ENCODE measurements at regions not wholly inside any gene's neighbourhood (a gene's known extent, or its start where the extent isn't known, plus 50 kb on each side); places are given as distances from the start of the nearest gene placed in this dataset.
"Not testable (repeated sequence)": the region's sequence is repeated elsewhere in the genome, so short reads cannot be mapped to it uniquely, and the experiment has no call there.

DNA sequence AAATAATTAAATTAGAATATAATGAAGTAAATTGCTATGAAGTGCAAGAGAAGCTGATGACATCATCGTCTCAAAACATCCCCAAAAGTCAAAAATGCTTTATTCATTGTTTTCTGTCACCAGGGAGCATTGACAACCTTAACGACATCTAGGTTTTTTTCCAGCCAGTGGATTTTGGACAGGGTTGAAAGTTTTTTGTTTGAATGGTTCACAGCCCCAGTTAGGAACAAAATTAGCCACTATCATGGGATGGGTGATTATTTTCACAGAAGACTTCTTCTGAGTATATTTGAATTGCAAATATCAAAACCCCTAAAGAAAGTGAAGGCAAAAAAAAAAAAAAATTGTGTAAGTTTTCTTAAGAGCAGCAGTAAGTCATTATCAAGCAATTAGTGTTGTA lies 826.1 kb downstream of the STPG2 start:
- TF ChIP-seq ZFX (IDR thresholded peaks at IDR 0.05) = no peak
- TF ChIP-seq, protein P1, sequence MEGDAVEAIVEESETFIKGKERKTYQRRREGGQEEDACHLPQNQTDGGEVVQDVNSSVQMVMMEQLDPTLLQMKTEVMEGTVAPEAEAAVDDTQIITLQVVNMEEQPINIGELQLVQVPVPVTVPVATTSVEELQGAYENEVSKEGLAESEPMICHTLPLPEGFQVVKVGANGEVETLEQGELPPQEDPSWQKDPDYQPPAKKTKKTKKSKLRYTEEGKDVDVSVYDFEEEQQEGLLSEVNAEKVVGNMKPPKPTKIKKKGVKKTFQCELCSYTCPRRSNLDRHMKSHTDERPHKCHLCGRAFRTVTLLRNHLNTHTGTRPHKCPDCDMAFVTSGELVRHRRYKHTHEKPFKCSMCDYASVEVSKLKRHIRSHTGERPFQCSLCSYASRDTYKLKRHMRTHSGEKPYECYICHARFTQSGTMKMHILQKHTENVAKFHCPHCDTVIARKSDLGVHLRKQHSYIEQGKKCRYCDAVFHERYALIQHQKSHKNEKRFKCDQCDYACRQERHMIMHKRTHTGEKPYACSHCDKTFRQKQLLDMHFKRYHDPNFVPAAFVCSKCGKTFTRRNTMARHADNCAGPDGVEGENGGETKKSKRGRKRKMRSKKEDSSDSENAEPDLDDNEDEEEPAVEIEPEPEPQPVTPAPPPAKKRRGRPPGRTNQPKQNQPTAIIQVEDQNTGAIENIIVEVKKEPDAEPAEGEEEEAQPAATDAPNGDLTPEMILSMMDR (conservative IDR thresholded peaks at IDR 0.05) = no peak

DNA sequence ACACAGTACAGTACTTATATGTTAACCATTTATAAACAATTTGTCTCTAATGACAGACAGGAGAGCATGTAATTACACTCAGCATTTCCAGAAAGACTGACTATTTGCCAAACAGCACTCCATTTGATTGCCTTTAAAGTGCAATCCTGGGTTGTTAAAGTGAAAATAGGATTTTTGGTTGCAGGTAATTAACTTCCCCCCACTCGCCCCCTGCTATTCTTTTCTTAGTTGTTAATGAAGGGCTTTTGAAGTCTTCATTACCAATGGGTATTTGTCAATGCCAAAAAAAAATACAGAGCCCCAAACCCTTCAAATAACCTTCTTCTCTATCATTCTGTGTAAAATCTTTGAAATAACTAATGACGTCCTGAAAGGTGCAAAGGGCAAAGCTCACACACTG lies 825.6 kb downstream of the STPG2 start:
- H3K27ac ChIP-seq = no peak overlapping the region
- TF ChIP-seq, protein P1 (conservative IDR thresholded peaks at IDR 0.05) = no peak
- no peak for TF ChIP-seq ZFX (IDR thresholded peaks at IDR 0.05)

More for the DNA sequence above, 826.1 kb downstream of the STPG2 start:
- H3K27ac ChIP-seq = no peak overlapping the region

DNA sequence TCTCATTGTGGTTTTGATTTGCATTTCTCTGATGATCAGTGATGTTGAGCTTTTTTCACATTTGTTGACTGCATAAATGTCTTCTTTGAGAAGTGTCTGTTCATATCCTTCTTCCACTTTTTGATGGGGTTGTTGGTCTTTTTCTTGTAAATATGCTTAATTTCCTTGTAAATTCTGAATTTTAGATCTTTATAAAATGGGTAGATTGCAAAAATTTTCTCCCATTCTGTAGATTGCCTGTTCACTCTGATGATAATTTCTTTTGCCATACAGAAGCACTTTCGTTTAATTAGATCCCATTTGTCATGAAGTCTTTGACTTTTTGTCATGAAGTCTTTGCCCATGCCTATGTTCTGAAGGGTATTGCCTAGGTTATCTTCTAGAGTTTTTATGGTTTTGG lies 817.5 kb downstream of the STPG2 start:
- not testable (repeated sequence) for H3K27ac ChIP-seq

DNA sequence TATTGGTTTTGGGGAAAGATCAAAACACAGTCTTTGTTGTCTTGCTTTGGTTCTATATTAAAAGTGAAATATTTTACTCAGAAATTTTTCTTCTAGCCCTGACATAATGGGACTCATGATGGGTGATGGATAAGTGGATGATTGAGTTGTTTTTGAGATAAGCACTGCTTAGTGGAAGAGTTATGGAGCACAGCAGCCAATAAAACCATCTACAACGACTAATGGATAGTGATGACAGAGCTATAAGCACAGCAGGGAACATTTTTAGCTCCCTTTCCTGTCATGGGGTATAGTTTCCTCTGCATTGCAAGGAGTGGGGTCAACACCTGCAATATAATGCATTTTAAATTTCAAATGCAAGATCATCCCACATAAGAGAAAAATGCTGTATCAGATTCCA lies 812.4 kb downstream of the STPG2 start:
- TF ChIP-seq, protein P1 (conservative IDR thresholded peaks at IDR 0.05) = no peak
- TF ChIP-seq ZFX (IDR thresholded peaks at IDR 0.05) = no peak

DNA sequence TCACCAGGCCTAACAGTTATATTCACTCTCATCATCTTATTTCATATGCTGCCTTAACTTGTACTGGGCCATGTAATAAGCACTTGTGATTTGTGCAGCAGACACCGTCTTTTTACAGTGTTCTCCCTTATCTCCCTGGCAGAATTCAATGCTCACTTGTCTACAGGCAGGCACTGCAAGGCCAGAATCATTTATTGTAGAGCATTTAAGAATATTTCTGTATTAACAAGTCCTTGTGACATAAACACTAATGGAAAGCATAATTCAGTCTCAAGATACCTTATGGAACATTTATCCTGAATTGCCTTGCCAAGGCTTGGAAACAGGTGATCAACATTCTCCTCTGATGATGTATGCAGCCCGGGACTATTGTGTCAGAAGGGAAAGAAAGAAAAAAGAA lies 808.9 kb downstream of the STPG2 start:
- no peak overlapping the region for H3K27ac ChIP-seq
- TF ChIP-seq, protein P1 (conservative IDR thresholded peaks at IDR 0.05) = no peak
- TF ChIP-seq ZFX (IDR thresholded peaks at IDR 0.05) = no peak

More for the DNA sequence above, 812.4 kb downstream of the STPG2 start:
- no peak overlapping the region for H3K27ac ChIP-seq

DNA sequence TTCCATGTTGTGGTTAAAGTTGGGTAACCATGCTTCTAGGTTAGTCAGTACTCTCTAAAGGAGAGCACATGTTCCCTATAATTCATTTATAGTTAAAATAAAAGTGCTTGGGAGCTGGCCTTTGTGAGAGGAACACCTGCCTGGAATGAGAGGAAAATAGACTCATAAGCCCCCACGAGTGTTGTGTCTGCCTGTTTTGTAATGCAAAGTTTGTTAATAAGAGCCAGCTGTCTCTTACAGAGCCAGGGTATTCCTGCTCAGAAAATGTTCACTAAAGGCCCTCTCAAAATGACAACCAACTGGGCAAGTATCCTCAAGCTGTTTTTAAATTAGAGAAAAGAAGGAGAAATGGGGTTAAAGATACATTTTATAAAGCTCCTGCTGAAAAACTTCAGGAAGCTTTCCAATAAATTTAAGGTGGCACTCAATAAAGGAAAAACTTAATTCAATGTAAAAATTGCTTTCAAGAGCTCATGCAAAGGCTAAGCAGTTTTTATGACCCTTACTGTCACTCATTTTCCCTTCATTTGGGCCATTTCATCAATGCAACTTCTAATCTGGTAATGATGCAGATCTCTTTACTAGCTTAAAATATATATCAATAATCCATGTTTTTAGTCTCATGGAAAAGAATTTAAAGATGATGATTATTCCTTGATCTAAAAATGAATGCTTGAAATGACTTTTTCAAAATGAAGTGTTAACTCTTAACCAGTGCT lies 793.6 kb downstream of the STPG2 start:
- TF ChIP-seq, protein P1 (conservative IDR thresholded peaks at IDR 0.05) = no peak
- TF ChIP-seq ZFX (IDR thresholded peaks at IDR 0.05) = no peak
- H3K27ac ChIP-seq = no peak overlapping the region

DNA sequence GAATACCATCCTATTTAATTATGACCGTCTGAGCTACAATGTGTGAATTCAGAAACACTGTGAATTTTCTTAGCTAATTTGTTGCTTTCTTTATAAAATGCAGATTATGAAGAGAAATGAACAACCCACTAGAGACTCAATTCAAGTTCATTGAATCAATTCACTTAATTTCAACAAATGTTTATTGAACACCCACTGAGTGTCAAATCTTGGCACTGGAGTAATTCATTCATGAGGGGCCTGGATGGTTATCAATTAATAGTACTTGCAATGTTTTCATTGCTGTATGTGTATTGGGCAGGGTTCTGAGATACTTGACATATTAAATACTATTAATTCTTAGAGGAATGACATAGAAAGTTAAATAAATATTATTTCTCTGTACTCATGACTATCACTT lies 789.4 kb downstream of the STPG2 start:
- no peak for TF ChIP-seq ZFX (IDR thresholded peaks at IDR 0.05)
- TF ChIP-seq, protein P1 (conservative IDR thresholded peaks at IDR 0.05) = no peak

DNA sequence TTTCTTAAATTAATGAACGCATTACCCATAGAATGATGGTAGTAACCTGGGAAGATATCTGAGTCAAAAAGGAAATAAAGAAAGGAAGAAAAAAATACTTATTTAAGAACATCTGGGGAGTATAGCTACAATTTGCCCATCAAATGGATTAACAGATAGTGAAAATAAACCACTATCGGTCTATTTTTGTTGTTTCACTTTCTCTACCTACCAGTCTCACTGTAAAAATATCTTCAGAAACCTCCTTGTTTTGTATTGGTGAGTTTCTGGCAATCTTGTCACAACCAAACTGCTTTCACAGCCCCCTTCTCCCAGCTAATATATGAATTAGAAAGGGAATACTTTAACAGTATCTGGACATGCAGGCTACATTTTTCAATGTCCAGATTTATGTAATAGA lies 783.5 kb downstream of the STPG2 start:
- TF ChIP-seq, protein P1 (conservative IDR thresholded peaks at IDR 0.05) = no peak
- no peak for TF ChIP-seq ZFX (IDR thresholded peaks at IDR 0.05)
- H3K27ac ChIP-seq = no peak overlapping the region

More for the DNA sequence above, 789.4 kb downstream of the STPG2 start:
- no peak overlapping the region for H3K27ac ChIP-seq
